Neural progenitor cell (in vitro differentiated cells): ENCODE measurements at regions not wholly inside any gene's neighbourhood (a gene's known extent, or its start where the extent isn't known, plus 50 kb on each side); places are given as distances from the start of the nearest gene placed in this dataset.

ENCODE experiments used
- DNase-seq: peaks from one replicate; pipeline ENCODE4 v3.0.0-alpha.2; 2016; ENCODE audit warnings: low spot score
- H2AFZ ChIP-seq: fragments of 200-600 bp; sonication (generic); replicated peaks from 2 replicates; pipeline ENCODE4 v1.6.1; 2016; ENCODE audit warnings: antibody characterized with exemption
- H3F3A ChIP-seq: fragments of 200-600 bp; sonication (generic); 2 replicates; pipeline ENCODE4 v1.6.1; 2016; ENCODE audit warnings: antibody characterized with exemption, low read depth
- H3K27ac ChIP-seq: fragments of 200-600 bp; sonication (generic); 2 replicates; pipeline ENCODE4 v1.5.1; 2016; ENCODE audit warnings: mild to moderate bottlenecking
- H3K27me3 ChIP-seq: fragments of 200-600 bp; sonication (generic); 2 replicates; pipeline ENCODE4 v1.6.1; 2016; ENCODE audit warnings: mild to moderate bottlenecking, moderate library complexity
- H3K36me3 ChIP-seq: fragments of 200-600 bp; sonication (generic); 2 replicates; pipeline ENCODE4 v1.5.1; 2016
- H3K4me1 ChIP-seq: fragments of 200-600 bp; sonication (generic); 2 replicates; pipeline ENCODE4 v1.6.1; 2016; ENCODE audit warnings: mixed run types
- H3K4me2 ChIP-seq: fragments of 200-600 bp; sonication (generic); 2 replicates; pipeline ENCODE4 v1.6.1; 2016
- H3K4me3 ChIP-seq: fragments of 200-600 bp; sonication (generic); 2 replicates; pipeline ENCODE4 v1.5.1; 2016
- H3K79me2 ChIP-seq: fragments of 200-600 bp; sonication (generic); 2 replicates; pipeline ENCODE4 v1.6.1; 2016; ENCODE audit warnings: low read depth
- H3K9ac ChIP-seq: fragments of 200-600 bp; sonication (generic); 2 replicates; pipeline ENCODE4 v1.6.1; 2016
- H3K9me3 ChIP-seq: fragments of 200-600 bp; sonication (generic); 2 replicates; pipeline ENCODE4 v1.5.1; 2016; ENCODE audit warnings: low read depth
- H4K20me1 ChIP-seq: fragments of 200-600 bp; sonication (generic); 2 replicates; pipeline ENCODE4 v1.6.1; 2016; ENCODE audit warnings: low read depth
- H3K27ac Mint-ChIP-seq: 3 replicates; pipeline ENCODE4 v1.8.0; 2021; ENCODE audit warnings: mixed read lengths
- H3K27me3 Mint-ChIP-seq: 2 replicates; pipeline ENCODE4 v1.8.0; 2022; ENCODE audit warnings: low read depth, mild to moderate bottlenecking, inconsistent platforms, moderate library complexity, mixed read lengths; ENCODE audit not compliant: insufficient read depth
- H3K36me3 Mint-ChIP-seq: 3 replicates; pipeline ENCODE4 v1.8.0; 2021; ENCODE audit warnings: mixed read lengths
- H3K4me1 Mint-ChIP-seq: 3 replicates; pipeline ENCODE4 v1.8.0; 2021; ENCODE audit warnings: mixed read lengths
- H3K4me3 Mint-ChIP-seq: 3 replicates; pipeline ENCODE4 v1.8.0; 2021; ENCODE audit warnings: mild to moderate bottlenecking, moderate library complexity, mixed read lengths
- H3K9me3 Mint-ChIP-seq: 3 replicates; pipeline ENCODE4 v1.8.0; 2020; ENCODE audit warnings: mixed read lengths
- CTCF ChIP-seq: fragments of 200-600 bp; sonication (generic); IDR thresholded peaks from 2 replicates; pipeline ENCODE4 v1.5.1; 2017; ENCODE audit warnings: antibody characterized with exemption, mild to moderate bottlenecking
- EZH2 ChIP-seq: fragments of 200-600 bp; sonication (generic); IDR thresholded peaks from 2 replicates; pipeline ENCODE4 v1.6.1; 2017; ENCODE audit warnings: antibody characterized with exemption, mild to moderate bottlenecking, moderate library complexity
- EZH2phosphoT487 ChIP-seq: fragments of 200-600 bp; sonication (generic); IDR thresholded peaks from 2 replicates; pipeline ENCODE4 v1.6.1; 2017; ENCODE audit warnings: antibody characterized with exemption

- DNase-seq, result no peak
- Histone ChIP-seq H3K9me3 (no peaks in the 10 kb centered on the region), H3K9ac (no peak overlapping the region), H3K4me2 (no peak overlapping the region), H3K27me3 (no peaks in the 10 kb centered on the region), H3K79me2 (no peaks in the 10 kb centered on the region), H3K4me3 (no peak overlapping the region), H2AFZ (no peak overlapping the region), H4K20me1 (no peaks in the 10 kb centered on the region), H3K4me1 (no peaks in the 10 kb centered on the region), H3K27ac (no peak overlapping the region), H3F3A (no peaks in the 10 kb centered on the region), H3K36me3 (no peaks in the 10 kb centered on the region)
- peaks cover 8% of the 10 kb centered on the region for H3K27me3 Mint-ChIP-seq
- no peak overlapping the region for H3K4me3 Mint-ChIP-seq
- no peaks in the 10 kb centered on the region for H3K4me1 Mint-ChIP-seq
- H3K36me3 Mint-ChIP-seq, result no peaks in the 10 kb centered on the region
- H3K9me3 Mint-ChIP-seq, result peaks cover 3% of the 10 kb centered on the region
- TF ChIP-seq EZH2phosphoT487, result no peak
- no peak for TF ChIP-seq CTCF
- TF ChIP-seq EZH2, result no peak
- H3K27ac Mint-ChIP-seq, result no peak overlapping the region
Observed at GRCh38 chrX:39388730-39389129, 587.5 kb downstream of the MID1IP1 start.

- no peaks in the 10 kb centered on the region for H3K36me3 Mint-ChIP-seq
- Histone ChIP-seq H3K9me3 (no peaks in the 10 kb centered on the region), H3K9ac (no peak overlapping the region), H3K4me2 (no peak overlapping the region), H3K4me3 (no peak overlapping the region), H3F3A (no peaks in the 10 kb centered on the region), H2AFZ (no peak overlapping the region), H3K4me1 (no peaks in the 10 kb centered on the region), H3K36me3 (no peaks in the 10 kb centered on the region), H3K27me3 (no peaks in the 10 kb centered on the region), H3K79me2 (no peaks in the 10 kb centered on the region), H4K20me1 (no peaks in the 10 kb centered on the region), H3K27ac (no peak overlapping the region)
- H3K4me1 Mint-ChIP-seq, result peaks cover 5% of the 10 kb centered on the region
- H3K27ac Mint-ChIP-seq, result no peak overlapping the region
- TF ChIP-seq EZH2phosphoT487, result no peak
- TF ChIP-seq EZH2, result no peak
- TF ChIP-seq CTCF, result no peak
- H3K27me3 Mint-ChIP-seq, result no peaks in the 10 kb centered on the region
- no peak overlapping the region for H3K4me3 Mint-ChIP-seq
- H3K9me3 Mint-ChIP-seq, result no peaks in the 10 kb centered on the region
- peak; percentile 16 for DNase-seq
Observed at GRCh38 chrX:39396358-39396995, 595.2 kb downstream of the MID1IP1 start.

- H3K27me3 Mint-ChIP-seq, result peaks cover 2% of the 10 kb centered on the region
- DNase-seq, result peak; percentile 58
- H3K4me3 Mint-ChIP-seq, result no peak overlapping the region
- no peaks in the 10 kb centered on the region for H3K36me3 Mint-ChIP-seq
- no peaks in the 10 kb centered on the region for H3K9me3 ChIP-seq
- H2AFZ ChIP-seq, result peak overlapping the region; percentile 68
- no peaks in the 10 kb centered on the region for H3K36me3 ChIP-seq
- H3F3A ChIP-seq, result no peaks in the 10 kb centered on the region
- H3K4me1 Mint-ChIP-seq, result peaks cover 5% of the 10 kb centered on the region
- no peak overlapping the region for H3K27ac ChIP-seq
- no peak overlapping the region for H3K27ac Mint-ChIP-seq
- no peaks in the 10 kb centered on the region for H3K27me3 ChIP-seq
- H3K9me3 Mint-ChIP-seq, result no peaks in the 10 kb centered on the region
- no peaks in the 10 kb centered on the region for H4K20me1 ChIP-seq
- no peak overlapping the region for H3K4me2 ChIP-seq
- no peak overlapping the region for H3K4me3 ChIP-seq
- H3K4me1 ChIP-seq, result no peaks in the 10 kb centered on the region
- no peak for TF ChIP-seq EZH2phosphoT487
- no peak for TF ChIP-seq EZH2
- no peak for TF ChIP-seq CTCF
- no peak overlapping the region for H3K9ac ChIP-seq
- H3K79me2 ChIP-seq, result no peaks in the 10 kb centered on the region
Observed at GRCh38 chrX:39397561-39398199, 596.4 kb downstream of the MID1IP1 start.
